ENCODE measurements at regions not wholly inside any gene's neighbourhood (a gene's known extent, or its start where the extent isn't known, plus 50 kb on each side); places are given as distances from the start of the nearest gene placed in this dataset.

DNA sequence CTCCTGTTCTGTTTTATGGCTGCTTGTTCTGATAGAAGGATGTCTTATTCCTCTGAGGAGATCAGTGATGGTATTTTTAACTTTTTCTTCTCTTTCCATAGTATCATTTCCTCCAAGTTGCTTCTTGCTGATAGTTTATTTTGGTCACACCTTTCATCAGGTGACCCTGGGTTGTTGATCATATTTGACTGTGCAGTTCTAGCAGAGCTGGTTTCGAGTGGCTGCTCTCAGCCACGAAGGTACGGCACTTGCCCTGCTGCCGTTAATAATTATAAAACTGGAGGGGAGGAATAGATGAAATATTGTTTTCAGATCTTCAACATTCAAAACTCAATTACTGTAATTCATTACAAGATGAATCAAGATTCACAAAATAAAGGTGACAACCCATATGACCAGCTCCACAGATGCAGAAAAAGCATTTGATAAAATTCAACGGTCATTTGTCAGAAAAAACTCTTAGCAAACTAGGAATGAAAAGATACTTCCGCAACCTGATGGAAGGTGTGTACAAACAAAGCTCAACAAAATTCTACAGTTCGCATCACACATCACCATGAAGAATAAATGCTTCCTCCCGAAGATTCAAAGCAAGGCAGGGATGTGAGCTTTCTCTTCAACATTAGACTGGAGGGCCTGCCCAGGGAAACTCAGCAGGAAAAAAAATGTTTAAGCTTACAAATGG is 59.2 kb upstream of the RTL6 start:
- DNase-seq (ENCODE audit: low read depth in 3 of 3) = no peak

- no peak for DNase-seq (ENCODE audit: low read depth in 3 of 3)
Measured at GRCh38 chr22:44555597-44555996, 57.6 kb upstream of the RTL6 start.

GRCh38 chr22:44555046-44555445 is 57.0 kb upstream of the RTL6 start:
- DNase-seq (ENCODE audit: low read depth in 3 of 3) = no peak

GRCh38 chr22:44554411-44554810 is 56.4 kb upstream of the RTL6 start:
- DNase-seq (ENCODE audit: low read depth in 3 of 3) = no peak

- peak in 2 of 3 experiments; percentile 4 to 22 for DNase-seq (ENCODE audit: low read depth in 3 of 3)
Measured at GRCh38 chr22:44550711-44551491, 52.9 kb upstream of the RTL6 start.

DNA sequence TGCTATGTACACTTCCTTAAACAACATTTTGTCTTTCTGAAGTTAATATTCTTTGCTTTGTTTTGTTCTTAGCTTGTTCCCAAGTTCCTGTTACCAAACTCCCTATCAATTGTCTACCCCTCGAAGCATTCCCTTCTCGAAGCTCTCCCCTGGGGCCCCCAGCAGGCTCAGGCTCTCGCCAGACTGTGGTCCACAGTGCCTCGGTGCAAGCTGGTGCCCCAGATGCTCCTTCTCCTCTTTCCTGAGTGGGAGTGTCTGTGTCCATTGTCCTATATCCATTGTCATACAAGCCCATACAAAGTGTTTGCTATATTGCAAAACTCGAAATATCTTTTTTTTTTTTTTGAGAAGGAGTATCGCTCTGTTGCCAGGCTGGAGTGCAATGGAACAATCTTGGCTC is 51.7 kb upstream of the RTL6 start:
- DNase-seq (ENCODE audit: low read depth in 3 of 3) = no peak

- DNase-seq (ENCODE audit: low read depth in 3 of 3) = no peak
Measured at GRCh38 chr22:44548981-44549380, 50.9 kb upstream of the RTL6 start.
